ENCODE measurements at regions not wholly inside any gene's neighbourhood (a gene's known extent, or its start where the extent isn't known, plus 50 kb on each side); places are given as distances from the start of the nearest gene placed in this dataset.
"Not testable (repeated sequence)": the region's sequence is repeated elsewhere in the genome, so short reads cannot be mapped to it uniquely, and the experiment has no call there.

- in situ Hi-C loops (cut with MboI; ENCODE audit: low pct_unique_long_range_greater_than_20kb, low sequenced_read_pairs) = no loop called here
- no peak for DNase-seq
Measured at GRCh38 chr9:87781331-87781730, 55.4 kb downstream of the CTSL start.

GRCh38 chr9:87783180-87783579 is 57.3 kb downstream of the CTSL start:
- in situ Hi-C loops (cut with MboI; ENCODE audit: low pct_unique_long_range_greater_than_20kb, low sequenced_read_pairs) = no loop called here
- peak; percentile 33 for DNase-seq

DNA sequence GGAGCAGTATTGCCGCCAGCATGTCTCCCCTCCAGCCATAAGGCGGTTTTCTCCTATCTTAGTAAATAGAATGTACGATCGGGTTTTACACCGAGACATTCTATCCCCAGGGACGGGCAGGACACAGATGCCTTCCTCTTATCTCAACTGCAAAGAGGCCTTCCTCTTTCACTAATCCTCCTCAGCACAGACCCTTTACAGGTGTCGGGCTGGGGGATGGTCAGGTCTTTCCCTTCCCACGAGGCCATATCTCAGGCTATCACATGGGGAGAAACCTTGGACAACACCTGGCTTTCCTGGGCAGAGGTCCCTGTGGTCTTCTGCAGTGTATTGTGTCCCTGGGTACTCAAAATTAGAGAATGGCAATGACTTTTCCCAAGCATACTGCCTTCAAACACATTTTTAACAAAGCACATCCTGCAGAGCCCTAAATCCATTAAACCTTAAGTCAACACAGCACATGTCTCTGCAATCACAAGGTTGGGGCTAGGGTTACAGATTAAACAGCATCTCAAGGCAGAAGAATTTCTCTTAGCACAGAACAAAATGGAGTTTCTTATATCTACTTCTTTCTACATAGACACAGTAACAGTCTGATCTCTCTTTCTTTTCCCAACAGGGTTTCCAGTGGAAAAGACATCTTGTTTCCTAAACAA is 59.5 kb downstream of the CTSL start:
- DNase-seq = peak; percentile 67
- in situ Hi-C loops (cut with MboI; ENCODE audit: low pct_unique_long_range_greater_than_20kb, low sequenced_read_pairs) = not testable (repeated sequence)

- DNase-seq = no peak
- in situ Hi-C loops (cut with MboI; ENCODE audit: low pct_unique_long_range_greater_than_20kb, low sequenced_read_pairs) = no loop called here
Measured at GRCh38 chr9:87786423-87786822, 60.5 kb downstream of the CTSL start.

DNA sequence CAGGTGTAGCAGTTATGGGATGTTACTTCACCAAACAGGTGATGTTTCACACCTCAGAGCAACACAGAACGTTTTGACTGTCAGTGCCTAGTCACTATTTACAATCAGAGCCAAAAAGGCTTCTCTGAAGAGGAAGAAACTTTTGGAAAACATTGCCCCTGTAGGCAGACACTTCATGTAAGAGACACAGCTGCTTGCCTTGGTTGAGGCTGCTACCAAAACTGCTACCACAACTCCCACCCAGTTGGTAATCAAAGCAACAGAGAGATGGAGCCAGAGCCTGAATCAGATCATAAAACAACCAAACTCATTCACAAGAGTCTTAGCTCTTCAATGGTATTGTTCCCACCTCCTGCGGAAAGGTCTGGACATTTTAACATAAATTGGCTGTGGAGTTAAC is 61.0 kb downstream of the CTSL start:
- in situ Hi-C loops (cut with MboI; ENCODE audit: low pct_unique_long_range_greater_than_20kb, low sequenced_read_pairs) = no loop called here
- DNase-seq = no peak

GRCh38 chr9:87787735-87788134 is 61.8 kb downstream of the CTSL start:
- DNase-seq = no peak
- in situ Hi-C loops (cut with MboI; ENCODE audit: low pct_unique_long_range_greater_than_20kb, low sequenced_read_pairs) = no loop called here

GRCh38 chr9:87792831-87793288 is 66.9 kb downstream of the CTSL start:
- in situ Hi-C loops (cut with MboI; ENCODE audit: low pct_unique_long_range_greater_than_20kb, low sequenced_read_pairs) = no loop called here
- peak; percentile 86 for DNase-seq

DNA sequence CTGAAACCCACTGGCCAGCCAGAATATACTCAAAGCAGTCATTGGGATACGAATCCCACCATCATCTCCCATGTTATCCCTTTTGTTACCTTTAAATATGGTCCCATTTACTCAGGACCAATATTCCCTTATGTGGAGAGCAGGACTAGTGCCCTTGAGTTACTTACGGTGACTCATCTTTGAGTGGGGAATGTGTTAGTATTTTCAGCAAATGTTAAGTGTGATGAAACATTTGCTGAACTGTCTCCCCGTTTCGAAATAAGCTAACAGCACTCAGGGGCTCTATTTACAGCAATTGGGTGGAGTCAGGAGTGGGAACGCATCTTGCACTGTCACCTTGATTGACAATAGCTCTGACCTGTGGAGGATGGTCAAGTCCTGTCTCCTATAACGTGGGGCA is 67.4 kb downstream of the CTSL start:
- no peak for DNase-seq
- in situ Hi-C loops (cut with MboI; ENCODE audit: low pct_unique_long_range_greater_than_20kb, low sequenced_read_pairs) = no loop called here

- in situ Hi-C loops (cut with MboI; ENCODE audit: low pct_unique_long_range_greater_than_20kb, low sequenced_read_pairs) = no loop called here
- peak; percentile 40 for DNase-seq
Measured at GRCh38 chr9:87795178-87795577, 69.3 kb downstream of the CTSL start.

- peak; percentile 25 for DNase-seq
- in situ Hi-C loops (cut with MboI; ENCODE audit: low pct_unique_long_range_greater_than_20kb, low sequenced_read_pairs) = no loop called here
Measured at GRCh38 chr9:87796196-87796595, 70.3 kb downstream of the CTSL start.

- in situ Hi-C loops (cut with MboI; ENCODE audit: low pct_unique_long_range_greater_than_20kb, low sequenced_read_pairs) = no loop called here
- DNase-seq = no peak
Measured at GRCh38 chr9:87798261-87798833, 72.4 kb downstream of the CTSL start.

- no peak for DNase-seq
- in situ Hi-C loops (cut with MboI; ENCODE audit: low pct_unique_long_range_greater_than_20kb, low sequenced_read_pairs) = no loop called here
Measured at GRCh38 chr9:87799503-87799902, 73.6 kb downstream of the CTSL start.

GRCh38 chr9:87800456-87800855 is 74.5 kb downstream of the CTSL start:
- DNase-seq = no peak
- in situ Hi-C loops (cut with MboI; ENCODE audit: low pct_unique_long_range_greater_than_20kb, low sequenced_read_pairs) = loop anchor here (25.0 kb wide), 2 partner anchors 113 to 463 kb away; no protein-coding TSS in a partner anchor

- in situ Hi-C loops (cut with MboI; ENCODE audit: low pct_unique_long_range_greater_than_20kb, low sequenced_read_pairs) = loop anchor here (25.0 kb wide), 2 partner anchors 114 to 464 kb away; no protein-coding TSS in a partner anchor
- DNase-seq = no peak
Measured at GRCh38 chr9:87801013-87801412, 75.1 kb downstream of the CTSL start.

GRCh38 chr9:87803166-87803565 is 77.2 kb downstream of the CTSL start:
- in situ Hi-C loops (cut with MboI; ENCODE audit: low pct_unique_long_range_greater_than_20kb, low sequenced_read_pairs) = loop anchor here (25.0 kb wide), 2 partner anchors 116 to 466 kb away; no protein-coding TSS in a partner anchor

GRCh38 chr9:87803623-87804345 is 77.9 kb downstream of the CTSL start:
- DNase-seq = no peak
- in situ Hi-C loops (cut with MboI; ENCODE audit: low pct_unique_long_range_greater_than_20kb, low sequenced_read_pairs) = loop anchor here (25.0 kb wide), 2 partner anchors 116 to 466 kb away; no protein-coding TSS in a partner anchor

More at GRCh38 chr9:87803166-87803565, 77.2 kb downstream of the CTSL start:
- no peak for DNase-seq

GRCh38 chr9:87805259-87805658 is 77.4 kb upstream of the SPATA31E1 start:
- DNase-seq = no peak
- in situ Hi-C loops (cut with MboI; ENCODE audit: low pct_unique_long_range_greater_than_20kb, low sequenced_read_pairs) = loop anchor here (25.0 kb wide), 2 partner anchors 118 to 468 kb away; no protein-coding TSS in a partner anchor

DNA sequence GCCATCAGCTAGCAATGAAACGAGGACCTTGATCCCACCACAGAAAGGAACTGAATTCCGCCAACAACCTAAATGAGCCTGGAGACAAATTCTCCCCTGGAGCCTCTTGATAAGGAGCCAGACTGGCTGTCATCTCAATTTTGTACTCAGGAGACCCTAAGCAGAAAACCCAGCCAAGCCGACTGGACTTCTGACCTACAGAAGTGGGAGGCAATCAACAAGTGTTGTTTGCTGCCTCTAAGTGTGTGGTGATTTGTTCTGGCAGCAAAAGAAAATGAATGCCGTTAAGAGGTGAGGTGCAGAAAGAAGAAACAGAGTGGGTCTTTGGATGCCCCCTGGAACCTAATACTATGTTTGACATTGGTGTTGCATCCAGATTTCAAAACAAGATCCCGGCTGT is 72.7 kb upstream of the SPATA31E1 start:
- DNase-seq = no peak
- in situ Hi-C loops (cut with MboI; ENCODE audit: low pct_unique_long_range_greater_than_20kb, low sequenced_read_pairs) = loop anchor here (25.0 kb wide), 2 partner anchors 123 to 473 kb away; no protein-coding TSS in a partner anchor

DNA sequence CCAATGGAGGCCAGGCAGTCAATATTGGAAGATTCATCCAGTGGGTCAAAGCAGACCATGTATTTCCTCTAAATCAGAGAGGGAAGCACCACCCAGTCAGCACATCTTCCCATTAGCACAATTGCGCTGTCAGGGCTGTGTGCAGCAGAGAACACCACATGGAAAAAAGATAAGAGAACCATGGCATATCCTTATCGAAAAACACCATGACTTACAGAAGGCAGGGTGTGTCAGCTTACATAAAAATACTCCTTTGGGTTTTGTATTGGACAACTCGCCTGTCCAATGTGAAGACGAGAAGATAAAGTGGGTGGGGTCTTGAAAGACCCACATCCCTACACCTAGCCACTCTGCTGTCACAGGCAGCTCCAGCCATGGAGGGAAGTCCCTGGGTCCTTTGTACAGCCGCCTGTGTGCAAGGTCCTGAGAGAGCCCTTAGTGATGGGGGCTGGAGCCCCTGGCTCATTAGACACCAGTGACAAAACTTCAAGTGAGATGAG is 71.9 kb upstream of the SPATA31E1 start:
- in situ Hi-C loops (cut with MboI; ENCODE audit: low pct_unique_long_range_greater_than_20kb, low sequenced_read_pairs) = loop anchor here (25.0 kb wide), 2 partner anchors 123 to 473 kb away; no protein-coding TSS in a partner anchor
- DNase-seq = no peak

All from KBM-7 (cell line).